ENCODE measurements at regions not wholly inside any gene's neighbourhood (a gene's known extent, or its start where the extent isn't known, plus 50 kb on each side); places are given as distances from the start of the nearest gene placed in this dataset.

DNA sequence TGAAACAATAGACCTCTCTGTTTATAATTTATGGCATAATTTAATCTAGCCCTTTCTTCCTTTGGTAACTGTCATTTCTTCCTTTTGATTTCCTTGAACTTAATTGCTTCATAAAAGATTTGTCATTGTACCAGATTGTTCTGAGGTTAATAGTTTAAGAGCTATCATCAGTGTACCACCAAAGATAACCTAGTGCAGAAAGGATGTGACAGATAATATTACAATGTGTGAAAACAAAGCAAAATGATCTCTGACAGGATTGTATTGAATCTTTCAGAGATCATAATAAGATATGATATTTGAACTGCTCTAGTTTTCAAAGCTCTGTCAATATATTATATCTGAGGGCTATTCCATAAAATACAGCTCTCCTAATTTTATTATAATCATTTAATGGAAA, 132.1 kb upstream of the PTCHD4 start:
- H3K27ac ChIP-seq = no peak overlapping the region
- no peak for TF ChIP-seq ZFX (IDR thresholded peaks at IDR 0.05)
- TF ChIP-seq, protein P1, sequence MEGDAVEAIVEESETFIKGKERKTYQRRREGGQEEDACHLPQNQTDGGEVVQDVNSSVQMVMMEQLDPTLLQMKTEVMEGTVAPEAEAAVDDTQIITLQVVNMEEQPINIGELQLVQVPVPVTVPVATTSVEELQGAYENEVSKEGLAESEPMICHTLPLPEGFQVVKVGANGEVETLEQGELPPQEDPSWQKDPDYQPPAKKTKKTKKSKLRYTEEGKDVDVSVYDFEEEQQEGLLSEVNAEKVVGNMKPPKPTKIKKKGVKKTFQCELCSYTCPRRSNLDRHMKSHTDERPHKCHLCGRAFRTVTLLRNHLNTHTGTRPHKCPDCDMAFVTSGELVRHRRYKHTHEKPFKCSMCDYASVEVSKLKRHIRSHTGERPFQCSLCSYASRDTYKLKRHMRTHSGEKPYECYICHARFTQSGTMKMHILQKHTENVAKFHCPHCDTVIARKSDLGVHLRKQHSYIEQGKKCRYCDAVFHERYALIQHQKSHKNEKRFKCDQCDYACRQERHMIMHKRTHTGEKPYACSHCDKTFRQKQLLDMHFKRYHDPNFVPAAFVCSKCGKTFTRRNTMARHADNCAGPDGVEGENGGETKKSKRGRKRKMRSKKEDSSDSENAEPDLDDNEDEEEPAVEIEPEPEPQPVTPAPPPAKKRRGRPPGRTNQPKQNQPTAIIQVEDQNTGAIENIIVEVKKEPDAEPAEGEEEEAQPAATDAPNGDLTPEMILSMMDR (conservative IDR thresholded peaks at IDR 0.05) = no peak

DNA sequence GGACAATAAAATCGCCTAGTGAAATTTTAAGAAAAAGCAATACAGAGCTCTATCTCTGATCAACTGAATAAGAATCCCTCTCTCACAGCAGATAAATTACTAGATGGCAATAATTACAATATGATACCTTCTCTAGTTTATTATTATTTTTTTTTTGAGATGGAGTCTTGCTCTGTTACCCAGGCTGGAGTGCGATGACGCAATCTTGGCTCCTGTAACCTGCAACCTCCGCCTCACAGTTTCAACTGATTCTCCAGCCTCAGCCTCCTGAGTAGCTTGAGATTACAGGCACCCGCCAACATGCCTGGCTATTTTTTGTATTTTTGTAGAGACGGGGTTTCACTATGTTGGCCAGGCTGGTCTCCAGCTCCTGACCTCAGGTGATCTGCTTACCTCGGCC, 129.3 kb upstream of the PTCHD4 start:
- H3K27ac ChIP-seq = no peak overlapping the region
- TF ChIP-seq, protein P1 (conservative IDR thresholded peaks at IDR 0.05) = no peak
- no peak for TF ChIP-seq ZFX (IDR thresholded peaks at IDR 0.05)

DNA sequence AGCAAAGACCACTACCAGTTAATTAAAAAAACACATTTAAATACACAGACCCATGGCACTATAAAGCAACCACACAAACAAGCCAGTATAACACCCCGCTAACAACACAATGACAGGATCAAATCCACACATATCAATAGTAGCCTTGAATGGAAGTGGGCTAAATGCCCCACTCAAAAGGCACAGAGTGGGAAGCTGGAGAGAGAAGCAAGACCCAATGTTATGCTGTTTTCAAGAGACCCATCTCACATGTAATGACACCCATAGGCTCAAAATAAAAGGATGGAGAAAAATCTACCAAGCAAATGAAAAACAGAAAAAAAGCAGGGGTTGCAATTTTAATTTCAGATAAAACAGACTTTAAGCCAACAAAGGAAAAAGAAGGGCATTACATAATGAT, 125.4 kb upstream of the PTCHD4 start:
- no peak overlapping the region for H3K27ac ChIP-seq
- TF ChIP-seq, protein P1 (conservative IDR thresholded peaks at IDR 0.05) = no peak
- TF ChIP-seq ZFX (IDR thresholded peaks at IDR 0.05) = no peak

DNA sequence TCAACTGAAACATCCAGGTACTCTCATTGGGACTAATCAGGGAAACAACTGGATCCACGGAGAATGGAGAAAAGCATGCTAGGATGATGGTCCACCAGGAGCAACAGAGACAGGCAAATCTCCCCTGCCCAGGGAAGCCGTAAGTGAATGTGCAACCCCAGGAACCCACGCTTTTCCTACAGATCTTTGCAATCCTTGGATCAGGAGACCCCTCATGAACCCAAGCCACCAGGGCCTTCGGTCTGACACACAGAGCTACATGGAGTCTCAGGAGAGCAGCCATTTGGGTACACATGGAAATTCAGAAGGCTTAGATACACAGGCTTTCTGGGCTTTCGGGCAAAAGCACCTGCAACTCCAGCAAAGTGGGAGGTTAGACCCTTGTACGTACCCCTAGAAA, 122.1 kb upstream of the PTCHD4 start:
- TF ChIP-seq, protein P1 (conservative IDR thresholded peaks at IDR 0.05) = no peak
- TF ChIP-seq ZFX (IDR thresholded peaks at IDR 0.05) = no peak
- no peak overlapping the region for H3K27ac ChIP-seq

DNA sequence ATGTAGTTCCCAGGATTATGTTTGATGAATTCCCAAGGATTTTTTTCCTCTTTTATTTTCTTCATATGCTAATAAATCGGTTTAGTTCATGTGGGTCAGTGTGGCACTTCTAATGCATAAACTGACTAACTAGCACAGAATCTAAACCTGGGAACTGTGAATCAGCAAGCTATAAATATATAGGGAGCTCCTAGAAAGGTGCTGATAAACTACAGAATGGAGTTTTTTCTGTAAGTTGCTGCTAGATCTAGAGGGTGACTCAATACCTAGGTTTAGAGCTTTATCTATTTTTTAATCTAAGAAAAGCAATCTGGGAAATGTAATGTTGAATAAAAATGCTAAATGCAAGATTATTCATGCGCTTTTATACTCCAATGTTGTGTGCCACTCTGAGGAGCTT, 118.8 kb upstream of the PTCHD4 start:
- TF ChIP-seq ZFX (IDR thresholded peaks at IDR 0.05) = no peak
- TF ChIP-seq, protein P1 (conservative IDR thresholded peaks at IDR 0.05) = no peak
- no peak overlapping the region for H3K27ac ChIP-seq

DNA sequence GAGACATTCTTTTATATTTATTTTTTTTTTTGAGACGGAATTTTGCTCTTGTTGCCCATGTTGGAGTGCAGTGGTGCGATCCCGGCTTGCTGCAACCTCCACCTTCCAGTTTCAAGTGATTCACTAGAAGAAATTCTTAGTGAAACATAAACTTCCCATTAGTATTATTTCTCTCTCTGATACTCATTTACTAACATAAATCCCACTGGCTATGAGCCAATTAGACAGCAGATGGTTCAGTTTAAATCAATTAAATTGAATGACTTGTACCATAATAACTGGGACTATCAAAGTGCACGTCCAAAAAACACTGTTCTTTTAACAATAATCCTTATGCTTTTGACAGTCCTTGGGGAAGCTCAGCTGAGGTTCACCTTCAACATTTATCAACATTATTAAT, 111.2 kb upstream of the PTCHD4 start:
- no peak overlapping the region for H3K27ac ChIP-seq
- TF ChIP-seq, protein P1 (conservative IDR thresholded peaks at IDR 0.05) = no peak
- TF ChIP-seq ZFX (IDR thresholded peaks at IDR 0.05) = no peak

DNA sequence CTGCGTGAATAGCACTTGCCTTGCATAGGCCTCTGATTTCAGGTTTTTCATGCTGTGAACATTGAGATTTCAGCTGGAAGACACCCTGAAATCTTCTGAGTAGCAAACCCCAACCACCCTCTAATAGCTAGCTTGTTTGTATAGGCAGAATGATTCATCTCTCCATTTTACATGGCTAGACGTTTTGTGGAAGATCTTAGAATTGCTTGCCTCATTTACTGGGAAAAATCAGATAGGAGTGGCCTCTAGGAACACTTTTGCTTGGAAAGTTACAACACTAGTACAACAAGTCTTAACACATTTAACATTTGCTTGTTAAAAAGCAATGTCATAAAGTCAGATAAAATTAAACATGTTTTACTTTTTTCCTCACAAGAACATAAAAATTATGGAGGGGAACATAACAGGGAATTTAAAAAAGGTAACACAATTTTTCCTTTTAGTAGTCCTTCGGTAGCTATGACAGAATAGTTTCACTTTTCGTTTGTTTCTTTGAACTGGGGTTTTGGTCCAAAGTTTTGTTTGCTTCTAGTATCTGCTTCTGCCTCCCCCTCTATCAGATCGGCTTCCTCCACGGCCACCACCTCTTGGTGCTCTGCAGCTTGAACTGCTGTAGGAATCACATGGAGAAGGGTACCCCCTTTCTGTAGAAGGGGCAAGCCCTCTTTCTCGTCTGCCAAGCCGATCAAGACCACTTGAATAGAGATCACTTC, 102.2 kb upstream of the PTCHD4 start:
- no peak for TF ChIP-seq ZFX (IDR thresholded peaks at IDR 0.05)
- TF ChIP-seq, protein P1 (conservative IDR thresholded peaks at IDR 0.05) = no peak
- no peak overlapping the region for H3K27ac ChIP-seq

All from C4-2B (cell line).